Body of pancreas (tissue), 4 donors: ENCODE measurements at regions not wholly inside any gene's neighbourhood (a gene's known extent, or its start where the extent isn't known, plus 50 kb on each side); places are given as distances from the start of the nearest gene placed in this dataset.
"Not testable (repeated sequence)": the region's sequence is repeated elsewhere in the genome, so short reads cannot be mapped to it uniquely, and the experiment has no call there.

Experiments used
- CTCF ChIP-seq, 7 experiments: fragments of 450-650 bp in 4 of 7; fragments of 200-600 bp in 3 of 7; sonication (generic) in 3 of 7; IDR thresholded peaks; one replicate each; pipeline ENCODE4 v1.5.1; 2016 to 2019; ENCODE audit warnings: antibody characterized with exemption in 7 of 7
- POLR2A ChIP-seq, 3 donors: fragments of 450-650 bp; IDR thresholded peaks; one replicate each; pipeline ENCODE4 v1.6.1; 2016; ENCODE audit warnings: antibody characterized with exemption in 3 of 3, mild to moderate bottlenecking in 2 of 3

DNA sequence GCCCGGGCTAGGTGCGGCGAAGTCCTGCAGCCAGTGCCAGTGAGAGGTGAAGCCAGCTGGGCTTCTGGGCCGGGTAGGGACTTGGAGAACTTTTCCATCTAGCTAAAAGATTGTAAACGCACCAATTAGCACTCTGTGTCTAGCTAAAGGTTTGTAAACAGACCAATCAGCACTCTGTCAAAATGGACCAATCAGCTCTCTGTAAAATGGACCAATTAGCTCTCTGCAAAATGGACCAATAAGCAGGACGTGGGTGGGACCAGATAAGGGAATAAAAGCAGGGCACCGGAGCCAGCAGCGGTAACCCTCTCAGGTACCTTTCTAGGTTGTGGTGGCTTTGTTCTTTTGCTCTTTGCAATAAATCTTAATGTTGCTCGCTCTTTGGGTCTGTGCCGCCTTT, 195.1 kb downstream of the ANKRD30BL start:
- TF ChIP-seq CTCF, POLR2A (IDR thresholded peaks at IDR 0.05): not testable (repeated sequence)
